ENCODE measurements at regions not wholly inside any gene's neighbourhood (a gene's known extent, or its start where the extent isn't known, plus 50 kb on each side); places are given as distances from the start of the nearest gene placed in this dataset.

- TF ChIP-seq CTCF (IDR thresholded peaks at IDR 0.05) (no peak), POLR2A (IDR thresholded peaks at IDR 0.05) (no peak)
These were observed 101.9 kb downstream of the KCNJ2 start for GRCh38 chr17:70271200-70271599.

All from Peyer's patch (tissue), 4 donors.